K562 (cell line): ENCODE measurements at regions not wholly inside any gene's neighbourhood (a gene's known extent, or its start where the extent isn't known, plus 50 kb on each side); places are given as distances from the start of the nearest gene placed in this dataset.

Experiments
- ATAC-seq: fragments of 200-7000 bp; cut with Tn5 transposase; 3 replicates; pipeline ENCODE4 v1.9.1; 2020; ENCODE audit warnings: moderate library complexity
- BruUV-seq: library from RNA; stranded (reverse); fragments of 400-500 nt; replicated peaks from 2 replicates; lab custom pipeline; 2021; lab: Mats Ljungman, UMichigan
- CTCF ChIA-PET: fragments of 300-600 bp; formaldehyde crosslinking; extraction: SDS; loops from one replicate; lab custom pipeline; 2021; ENCODE audit warnings: low intra/inter-chr PET ratio; lab: Yijun Ruan, JAX
- POLR2A ChIA-PET: fragments of 300-600, 350-650 bp; sonication (Branson Sonifier 250); formaldehyde crosslinking; extraction: SDS; loops from one replicate; lab custom pipeline; 2021; ENCODE audit warnings: antibody characterized with exemption, inconsistent platforms; lab: Yijun Ruan, JAX
- DNase-seq, 4 experiments: peaks; one replicate each; pipeline versions ENCODE4 v3.0.0 to v3.0.0-alpha.2; 2011 to 2018; ENCODE audit warnings: low spot score in 3 of 4, mixed read lengths in 3 of 4; ENCODE audit errors: extremely low read depth in 1 of 4
- FAIRE-seq: peaks from 2 replicates; lab custom pipeline; 2011; peaks lifted over from hg19 to GRCh38; lab: Jason Lieb, UNC
- H2AFZ ChIP-seq: 2 replicates; pipeline ENCODE4 v1.6.0; 2011; ENCODE audit warnings: low read depth, low read length, control low read depth, inconsistent platforms
- H3K27ac ChIP-seq: fragments of 200-600 bp; 3 replicates; pipeline ENCODE4 v1.8.0; 2011; ENCODE audit warnings: low read depth, mild to moderate bottlenecking, control low read depth, inconsistent platforms, low read length, moderate library complexity, mixed read lengths; ENCODE audit errors: extremely low read depth
- H3K27me3 ChIP-seq, 2 experiments: fragments of 300-600 bp in 1 of 2; 2 replicates in 1 of 2; 3 replicates in 1 of 2; pipeline versions ENCODE4 v1.6.0 to v1.8.0; 2011; ENCODE audit warnings: inconsistent platforms in 2 of 2, low read length in 2 of 2, mild to moderate bottlenecking in 1 of 2, mixed read lengths in 1 of 2, moderate library complexity in 1 of 2; ENCODE audit not compliant: control insufficient read depth in 2 of 2, insufficient read depth in 2 of 2
- H3K36me3 ChIP-seq: fragments of 300-600 bp; 3 replicates; pipeline ENCODE4 v1.8.0; 2011; ENCODE audit warnings: mild to moderate bottlenecking, low read length, inconsistent platforms; ENCODE audit not compliant: control insufficient read depth, insufficient read depth
- H3K4me1 ChIP-seq, 2 experiments: fragments of 200-600 bp in 1 of 2; replicated peaks in 1 of 2; 2 replicates in 1 of 2; 3 replicates in 1 of 2; pipeline versions ENCODE4 v1.5.1 to v1.8.0; 2011; ENCODE audit warnings: inconsistent platforms in 2 of 2, low read length in 2 of 2, mild to moderate bottlenecking in 1 of 2, mixed read lengths in 1 of 2, moderate library complexity in 1 of 2; ENCODE audit not compliant: control insufficient read depth in 2 of 2, insufficient read depth in 2 of 2
- H3K4me2 ChIP-seq: 2 replicates; pipeline ENCODE4 v1.6.1; 2011; ENCODE audit warnings: low read length, control low read depth, inconsistent platforms, mixed read lengths; ENCODE audit not compliant: insufficient read depth
- H3K4me3 ChIP-seq: fragments of 200-600 bp; sonication (generic), shearing (Covaris generic); 2 replicates; pipeline ENCODE4 v1.5.1; 2016; ENCODE audit warnings: control low read depth, inconsistent platforms
- H3K79me2 ChIP-seq: fragments of 200-600 bp; 3 replicates; pipeline ENCODE4 v1.8.0; 2011; ENCODE audit warnings: low read length, inconsistent platforms; ENCODE audit not compliant: control insufficient read depth, insufficient read depth
- H3K9ac ChIP-seq, 2 experiments: 2 replicates each; pipeline versions ENCODE4 v1.6.0 to v1.6.1; 2011; ENCODE audit warnings: low read depth in 2 of 2, low read length in 2 of 2, control low read depth in 1 of 2, inconsistent platforms in 1 of 2, mild to moderate bottlenecking in 1 of 2, mixed read lengths in 1 of 2; ENCODE audit not compliant: insufficient read depth in 1 of 2
- H3K9me1 ChIP-seq: one replicate; pipeline ENCODE4 v1.6.0; 2011; ENCODE audit warnings: inconsistent platforms, mild to moderate bottlenecking, low read length, moderate library complexity; ENCODE audit not compliant: control insufficient read depth, insufficient read depth
- H3K9me3 ChIP-seq: replicated peaks from 2 replicates; pipeline ENCODE4 v1.5.1; 2011; ENCODE audit warnings: low read depth, low read length, inconsistent platforms; ENCODE audit not compliant: control insufficient read depth, insufficient read depth
- H4K20me1 ChIP-seq: replicated peaks from 2 replicates; pipeline ENCODE4 v1.6.1; 2011; ENCODE audit warnings: low read length, inconsistent platforms, mixed read lengths; ENCODE audit not compliant: control insufficient read depth, insufficient read depth
- ADNP ChIP-seq: fragments of 200-800 bp; sonication (Bioruptor generic); IDR thresholded peaks from 2 replicates; pipeline ENCODE4 v1.6.1; 2016; ENCODE audit warnings: missing genetic modification characterization, missing compliant biosample characterization
- DMBX1 ChIP-seq: fragments of 250-450 bp; sonication (Bioruptor Pico); IDR thresholded peaks from 2 replicates; pipeline ENCODE4 v1.8.0; 2022; ENCODE audit warnings: inconsistent platforms, mild to moderate bottlenecking, moderate library complexity, borderline replicate concordance
- HDAC2 ChIP-seq: fragments of 450-650 bp; IDR thresholded peaks from 2 replicates; pipeline ENCODE4 v1.6.1; 2016; ENCODE audit warnings: mild to moderate bottlenecking
- HLTF ChIP-seq: fragments of 450-650 bp; IDR thresholded peaks from 2 replicates; pipeline ENCODE4 v1.6.1; 2016
- MCM5 ChIP-seq: fragments of 450-650 bp; IDR thresholded peaks from 2 replicates; pipeline ENCODE4 v1.6.1; 2016; ENCODE audit warnings: low read depth
- MTF1 ChIP-seq: fragments of 250-450 bp; sonication (Bioruptor Pico); IDR thresholded peaks from 2 replicates; pipeline ENCODE4 v1.9.0; 2021; ENCODE audit warnings: moderate library complexity, mild to moderate bottlenecking, inconsistent platforms, borderline replicate concordance
- NELFE ChIP-seq: IDR thresholded peaks from 2 replicates; pipeline ENCODE4 v1.6.1; 2011; ENCODE audit warnings: mild to moderate bottlenecking; ENCODE audit not compliant: insufficient read depth, insufficient read length
- NR2C2 ChIP-seq, 2 experiments: fragments of 200-800 bp in 1 of 2; sonication (Bioruptor generic) in 1 of 2; sonication (generic) in 1 of 2; formaldehyde crosslinking in 1 of 2; IDR thresholded peaks; 2 replicates each; pipeline versions ENCODE4 v1.6.1 to v1.8.0; 2016 to 2022; ENCODE audit warnings: mild to moderate bottlenecking in 1 of 2, missing compliant biosample characterization in 1 of 2, missing genetic modification characterization in 1 of 2, missing genetic modification reagents in 1 of 2
- POLR2AphosphoS2 ChIP-seq: IDR thresholded peaks from 2 replicates; pipeline ENCODE4 v1.6.1; 2012; ENCODE audit warnings: low read length, improper control_type of control experiment
- POLR2B ChIP-seq: fragments of 450-650 bp; IDR thresholded peaks from 2 replicates; pipeline ENCODE4 v1.6.1; 2018; ENCODE audit warnings: low read depth; ENCODE audit not compliant: partially characterized antibody
- SAFB2 ChIP-seq: fragments of 200-400 bp; formaldehyde crosslinking; IDR thresholded peaks from 2 replicates; pipeline ENCODE4 v1.6.1; 2018; ENCODE audit warnings: borderline replicate concordance, low read length, low read depth, moderate library complexity; ENCODE audit not compliant: severe bottlenecking
- ZBTB7A ChIP-seq: IDR thresholded peaks from 2 replicates; pipeline ENCODE4 v1.6.1; 2011; ENCODE audit warnings: low read depth, mild to moderate bottlenecking, low read length, moderate library complexity, borderline replicate concordance; ENCODE audit not compliant: control insufficient read depth
- ZC3H8 ChIP-seq: fragments of 450-650 bp; IDR thresholded peaks from 2 replicates; pipeline ENCODE4 v1.6.1; 2017
- ZNF165 ChIP-seq: fragments of 250-450 bp; sonication (Bioruptor Pico); IDR thresholded peaks from 2 replicates; pipeline ENCODE4 v1.4.0; 2020; ENCODE audit warnings: borderline replicate concordance
- ZNF232 ChIP-seq: sonication (generic); formaldehyde crosslinking; IDR thresholded peaks from 2 replicates; pipeline ENCODE4 v1.8.0; 2022; ENCODE audit warnings: mild to moderate bottlenecking, missing genetic modification reagents
- ZNF263 ChIP-seq: sonication (generic); formaldehyde crosslinking; IDR thresholded peaks from 2 replicates; pipeline ENCODE4 v1.8.0; 2022; ENCODE audit warnings: mild to moderate bottlenecking, missing genetic modification reagents, borderline replicate concordance
- ZNF3 ChIP-seq: fragments of 250-450 bp; sonication (Bioruptor Pico); IDR thresholded peaks from 2 replicates; pipeline ENCODE4 v1.5.0; 2021; ENCODE audit warnings: mild to moderate bottlenecking, moderate library complexity
- ZNF589 ChIP-seq: fragments of 200-800 bp; sonication (Bioruptor generic); IDR thresholded peaks from 2 replicates; pipeline ENCODE4 v1.6.1; 2016; ENCODE audit warnings: low read depth, missing genetic modification characterization, missing compliant biosample characterization
- ZNF766 ChIP-seq: fragments of 200-800 bp; sonication (Bioruptor generic); conservative IDR thresholded peaks from 2 replicates; pipeline ENCODE4 v1.6.1; 2016; ENCODE audit warnings: missing genetic modification characterization, missing compliant biosample characterization
- WGBS: fragments of 100-300 bp; shearing (Covaris generic); methylation state at CpG from one replicate; pipeline ENCODE4 v1.1.6; 2016; ENCODE audit warnings: low coverage, mixed read lengths; ENCODE audit not compliant: insufficient coverage; ENCODE audit errors: missing lambda C conversion rate; 5-methylcytosine and 5-hydroxymethylcytosine counted together
- in situ Hi-C: fragments of 300-500 bp; cut with MboI; formaldehyde crosslinking; loops from 4 replicates; pipeline ENCODE4 v1.15.0; 2018; ENCODE audit warnings: inconsistent platforms, mixed read lengths
- intact Hi-C: fragments of 100-400 bp; cut with micrococcal nuclease; formaldehyde crosslinking; loops from 2 replicates; pipeline ENCODE4 v1.14.2; 2022
- TF ChIP-seq, protein P1 (sequence below): fragments of 450-650 bp; IDR thresholded peaks from 2 replicates; pipeline ENCODE4 v1.6.1; 2014; ENCODE audit warnings: low read depth, mild to moderate bottlenecking, moderate library complexity, borderline replicate concordance

DNA sequence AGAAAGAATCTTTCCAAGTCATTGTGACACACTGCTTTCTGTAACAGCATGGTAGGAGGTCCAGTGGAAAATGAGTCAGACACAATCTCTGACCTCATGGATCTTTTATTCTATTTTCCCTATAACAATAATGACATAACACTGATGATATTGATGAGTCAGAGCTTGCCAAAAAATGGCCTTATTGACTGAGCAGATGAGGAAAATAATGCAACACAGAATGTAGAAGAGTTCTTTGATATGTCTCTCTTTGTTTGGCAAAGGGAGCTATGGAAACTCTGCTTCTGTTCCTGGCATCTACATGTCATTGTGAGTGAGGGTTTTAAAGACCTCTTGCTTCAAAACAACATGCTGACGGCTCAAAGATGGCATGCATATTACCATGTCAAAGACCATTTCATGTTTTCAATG, 443.1 kb upstream of the ZNF608 start:
- intact Hi-C loops (no loop called here), in situ Hi-C loops (no loop called here)
- FAIRE-seq (no peak), ATAC-seq (no peak), DNase-seq (no peak)
- no peak overlapping the region for H2AFZ ChIP-seq
- H4K20me1 ChIP-seq: no peaks in the 10 kb centered on the region
- TF ChIP-seq POLR2AphosphoS2: no peak
- no peak for TF ChIP-seq ZNF232
- no peak for TF ChIP-seq MTF1
- no peak for TF ChIP-seq DMBX1 (CRISPR knock-in tag)
- TF ChIP-seq NR2C2 (CRISPR knock-in tag; IDR thresholded peaks at IDR 0.05): no peak
- no peak for TF ChIP-seq NR2C2 (tag; IDR thresholded peaks at IDR 0.05)
- TF ChIP-seq SAFB2: no peak
- no peak for TF ChIP-seq ZNF3
- no peak for TF ChIP-seq POLR2B
- no peak for TF ChIP-seq HDAC2
- TF ChIP-seq, protein P1, sequence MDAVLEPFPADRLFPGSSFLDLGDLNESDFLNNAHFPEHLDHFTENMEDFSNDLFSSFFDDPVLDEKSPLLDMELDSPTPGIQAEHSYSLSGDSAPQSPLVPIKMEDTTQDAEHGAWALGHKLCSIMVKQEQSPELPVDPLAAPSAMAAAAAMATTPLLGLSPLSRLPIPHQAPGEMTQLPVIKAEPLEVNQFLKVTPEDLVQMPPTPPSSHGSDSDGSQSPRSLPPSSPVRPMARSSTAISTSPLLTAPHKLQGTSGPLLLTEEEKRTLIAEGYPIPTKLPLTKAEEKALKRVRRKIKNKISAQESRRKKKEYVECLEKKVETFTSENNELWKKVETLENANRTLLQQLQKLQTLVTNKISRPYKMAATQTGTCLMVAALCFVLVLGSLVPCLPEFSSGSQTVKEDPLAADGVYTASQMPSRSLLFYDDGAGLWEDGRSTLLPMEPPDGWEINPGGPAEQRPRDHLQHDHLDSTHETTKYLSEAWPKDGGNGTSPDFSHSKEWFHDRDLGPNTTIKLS: no peak
- TF ChIP-seq ZNF589 (CRISPR knock-in tag): no peak
- TF ChIP-seq ZBTB7A: no peak
- no peak for TF ChIP-seq ZNF766 (CRISPR knock-in tag)
- no peak for TF ChIP-seq ZNF165 (CRISPR knock-in tag)
- TF ChIP-seq ZNF263 (CRISPR knock-in tag): no peak
- no peak for TF ChIP-seq MCM5
- TF ChIP-seq ZC3H8: no peak
- TF ChIP-seq HLTF: no peak
- no peak for TF ChIP-seq ADNP (tag)
- TF ChIP-seq NELFE: no peak
- ChIA-PET POLR2A (no interaction called here), CTCF (no interaction called here)
- BruUV-seq: no TSS peak
- H3K36me3 ChIP-seq: no peaks in the 10 kb centered on the region
- no peaks in the 10 kb centered on the region for H3K9me3 ChIP-seq
- 6% methylated on average over 1 of the region's 1 CpG for WGBS
- H3K4me1 ChIP-seq: no peaks in the 10 kb centered on the region
- no peaks in the 10 kb centered on the region for H3K27me3 ChIP-seq
- H3K79me2 ChIP-seq: no peaks in the 10 kb centered on the region
- H3K9me1 ChIP-seq: no peaks in the 10 kb centered on the region
- no peak overlapping the region for H3K27ac ChIP-seq
- no peak overlapping the region for H3K4me3 ChIP-seq
- H3K4me2 ChIP-seq: no peak overlapping the region
- H3K9ac ChIP-seq: no peak overlapping the region
